Tongue (tissue), 2 donors: ENCODE measurements at regions not wholly inside any gene's neighbourhood (a gene's known extent, or its start where the extent isn't known, plus 50 kb on each side); places are given as distances from the start of the nearest gene placed in this dataset. TPM values are rescaled to one million over a fixed set of nuclear protein-coding genes. Genes with fewer than 3 reads are reported as not detected.
A peak's percentile ranks its signal among the peaks of the same experiment; 100 is the strongest.
"Not testable (repeated sequence)": the region's sequence is repeated elsewhere in the genome, so short reads cannot be mapped to it uniquely, and the experiment has no call there.

Experiments used
- DNase-seq: peaks from one replicate; pipeline ENCODE4 v3.0.0-alpha.2; 2015
- small RNA-seq: library from RNA; depleted of rRNA; stranded (forward); fragments of <200 nt; gene quantifications from one replicate; pipeline ENCODE3, GENCODE V24; 2014; ENCODE audit warnings: low replicate concordance

DNA sequence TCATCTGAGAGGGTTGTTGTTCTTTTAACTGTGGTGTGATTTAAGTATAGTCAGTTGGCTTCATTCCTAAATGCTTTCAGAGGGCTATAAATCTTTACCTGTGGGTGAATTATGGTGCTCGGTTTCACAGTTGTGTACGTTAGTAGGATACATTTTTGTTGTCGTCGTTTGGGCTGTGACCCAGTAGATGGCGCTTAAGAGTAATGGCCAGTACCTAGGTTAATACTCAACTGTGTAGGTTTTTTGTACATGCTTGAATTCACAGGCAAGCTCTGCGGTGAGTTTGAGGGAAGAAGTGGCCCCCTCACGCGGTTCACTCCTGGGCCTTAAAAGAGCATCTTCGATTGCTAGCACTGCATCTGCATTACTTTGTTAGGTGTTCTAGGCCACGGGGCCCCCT lies 571.7 kb upstream of the TGIF2LX start:
- not testable (repeated sequence) for DNase-seq

GRCh38 chrX:89369904-89370303 lies 551.8 kb upstream of the TGIF2LX start:
- DNase-seq, result not testable (repeated sequence)

DNA sequence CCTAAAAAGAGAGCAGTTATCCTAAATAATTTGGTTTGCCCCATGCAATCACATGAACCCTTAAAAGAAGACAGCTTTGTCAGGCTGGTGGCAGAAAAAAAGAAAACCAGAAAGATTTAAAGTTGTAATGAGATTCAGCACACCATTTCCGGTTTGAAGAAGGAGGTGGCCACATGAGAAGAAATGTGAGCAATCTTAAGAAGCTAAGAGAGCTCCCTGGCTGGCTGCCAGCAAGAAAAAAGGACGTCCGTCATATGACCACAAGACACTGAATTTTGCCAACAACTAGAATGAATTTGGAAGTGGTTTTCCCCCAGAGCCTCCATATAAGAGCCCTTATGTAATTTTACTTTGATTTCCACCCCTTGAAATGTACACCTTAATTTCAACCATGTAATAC lies 528.7 kb upstream of the TGIF2LX start:
- DNase-seq, result peak; percentile 0

- DNase-seq, result not testable (repeated sequence)
Observed at GRCh38 chrX:89402818-89403217, 518.9 kb upstream of the TGIF2LX start.

DNA sequence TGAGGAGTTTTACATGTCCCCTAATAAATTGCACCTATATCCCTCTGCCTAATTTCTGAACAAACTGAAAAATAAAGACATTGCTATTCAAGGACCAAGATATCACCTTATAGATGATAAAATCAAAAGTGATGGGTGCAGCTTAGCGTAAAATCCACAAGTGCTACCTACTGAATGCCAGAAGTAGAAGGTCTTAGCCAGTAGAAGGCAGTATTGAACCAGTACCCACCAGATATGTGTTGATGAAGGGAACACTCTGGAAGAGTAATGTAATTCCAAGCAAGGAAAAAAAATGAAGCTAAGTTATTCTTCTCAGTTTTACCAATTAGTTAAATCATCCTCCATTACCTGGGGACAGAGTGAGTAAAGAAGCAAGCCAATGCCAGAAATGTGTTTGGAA lies 516.6 kb upstream of the TGIF2LX start:
- DNase-seq, result not testable (repeated sequence)

DNA sequence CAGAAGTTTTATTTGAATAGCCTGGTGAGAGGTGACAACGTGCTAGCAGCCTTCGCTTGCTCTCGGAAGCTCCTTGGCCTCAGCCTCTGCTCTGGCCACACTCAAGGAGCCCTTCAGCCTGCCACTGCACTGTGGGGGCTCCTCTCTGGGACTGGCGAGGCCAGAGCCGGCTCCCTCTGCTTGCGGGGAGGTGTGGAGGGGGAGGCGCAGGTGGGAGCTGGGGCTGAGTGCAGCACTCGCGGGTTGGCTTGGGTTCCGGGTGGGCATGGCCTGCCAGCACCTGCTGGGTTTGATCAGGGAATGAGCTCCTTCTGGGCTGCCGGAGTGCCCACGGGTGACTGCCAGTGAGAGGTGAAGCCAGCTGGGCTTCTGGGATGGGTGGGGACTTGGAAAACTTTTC lies 504.8 kb upstream of the TGIF2LX start:
- DNase-seq, result not testable (repeated sequence)

- DNase-seq, result not testable (repeated sequence)
Observed at GRCh38 chrX:89432652-89433231, 489.0 kb upstream of the TGIF2LX start.

Small RNA genes lying in the stretch of these regions (small RNA-seq; reads per million reads assigned to genes)
- gene SRIP2, result not detected
